Skeletal muscle tissue (tissue), 3 donors: ENCODE measurements at regions not wholly inside any gene's neighbourhood (a gene's known extent, or its start where the extent isn't known, plus 50 kb on each side); places are given as distances from the start of the nearest gene placed in this dataset.

ENCODE experiments used
- H3K27ac ChIP-seq: one replicate; pipeline ENCODE4 v1.7.0; 2013; ENCODE audit warnings: mild to moderate bottlenecking, low read depth, low read length, inconsistent platforms
- H3K27me3 ChIP-seq, 3 donors: one replicate each; pipeline ENCODE4 v1.7.0; 2013; ENCODE audit warnings: low read length in 3 of 3; ENCODE audit not compliant: control insufficient read depth in 3 of 3, insufficient read depth in 3 of 3
- H3K36me3 ChIP-seq, 3 donors: one replicate each; pipeline ENCODE4 v1.7.0; 2013; ENCODE audit warnings: low read length in 3 of 3; ENCODE audit not compliant: control insufficient read depth in 3 of 3, insufficient read depth in 3 of 3
- H3K4me1 ChIP-seq, 3 donors: one replicate each; pipeline ENCODE4 v1.7.0; 2013; ENCODE audit warnings: low read length in 3 of 3, mild to moderate bottlenecking in 3 of 3; ENCODE audit not compliant: control insufficient read depth in 3 of 3, insufficient read depth in 3 of 3
- H3K4me3 ChIP-seq, 3 donors: one replicate each; pipeline ENCODE4 v1.7.0; 2013; ENCODE audit warnings: low read length in 3 of 3
- H3K9ac ChIP-seq, 3 donors: one replicate each; pipeline ENCODE4 v1.7.0; 2013; ENCODE audit warnings: low read length in 3 of 3, mild to moderate bottlenecking in 3 of 3, moderate library complexity in 2 of 3, low read depth in 1 of 3
- H3K9me3 ChIP-seq, 3 donors: one replicate each; pipeline ENCODE4 v1.7.0; 2013; ENCODE audit warnings: low read length in 3 of 3; ENCODE audit not compliant: control insufficient read depth in 3 of 3
- donor health status: Osteomylitis.

DNA sequence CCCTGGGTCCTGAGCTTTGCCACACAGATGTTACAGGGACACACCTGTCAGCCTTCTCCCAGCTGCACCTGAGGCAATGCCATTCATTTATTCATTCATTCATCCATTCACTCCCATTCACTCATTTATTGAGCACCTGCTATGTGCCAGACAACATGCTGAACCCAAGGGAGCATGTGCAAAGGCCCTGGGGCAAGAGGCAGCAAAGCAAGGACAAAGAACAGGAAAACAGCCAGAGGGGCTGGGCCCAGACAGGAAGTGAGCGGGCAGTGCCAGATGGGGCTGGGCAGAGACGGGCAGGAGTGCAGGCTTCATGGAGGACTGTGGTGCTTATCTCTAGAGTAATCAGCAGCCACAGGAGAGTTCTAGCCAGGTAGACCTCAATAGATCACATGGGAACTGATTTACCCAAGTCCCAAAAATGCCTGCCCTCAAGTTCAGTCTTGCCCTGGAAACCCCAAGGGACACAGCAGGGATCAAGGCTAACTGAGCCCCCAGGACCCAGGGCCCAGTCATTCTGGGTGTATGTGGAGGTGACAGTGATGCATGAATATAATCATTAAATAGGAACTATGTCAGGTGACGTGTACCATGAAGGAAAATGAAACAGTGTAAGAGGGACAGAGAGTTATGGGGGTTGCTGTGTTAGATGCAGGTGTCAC lies 530.3 kb downstream of the MATN1 start:
- Histone ChIP-seq H3K36me3 (no peaks in the 10 kb centered on the region), H3K9me3 (no peaks in the 10 kb centered on the region), H3K4me1 (peaks cover 0 to 8% (median 0%) of the 10 kb centered on the region in 3 donors), H3K27me3 (peaks cover 0 to 19% (median 18%) of the 10 kb centered on the region in 3 donors), H3K27ac (no peak overlapping the region), H3K9ac (no peak overlapping the region), H3K4me3 (no peak overlapping the region)

DNA sequence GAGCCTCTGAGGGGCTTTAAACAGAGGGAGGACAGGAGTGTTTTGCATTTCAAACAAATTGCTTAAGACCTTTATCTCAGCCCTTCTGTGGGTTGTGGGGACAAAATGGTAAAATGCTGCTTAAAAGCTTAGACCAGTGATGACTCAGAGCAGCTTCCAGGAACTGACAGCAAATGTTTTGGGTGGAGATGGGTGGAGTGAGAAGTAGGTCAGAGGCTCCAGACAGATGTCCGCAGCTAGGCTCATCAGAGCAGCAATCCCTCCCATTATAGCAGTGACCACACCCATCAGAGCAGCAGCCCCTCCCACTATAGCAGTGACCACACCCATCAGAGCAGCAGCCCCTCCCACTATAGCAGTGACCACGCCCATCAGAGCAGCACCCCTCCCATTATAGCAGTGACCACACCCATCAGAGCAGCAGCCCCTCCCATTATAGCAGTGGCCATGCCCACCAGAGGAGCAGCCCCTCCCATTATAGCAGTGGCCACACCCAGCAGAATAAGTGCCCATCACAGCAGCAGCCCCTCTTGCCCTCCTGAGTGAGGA lies 532.2 kb downstream of the MATN1 start:
- no peak overlapping the region for H3K4me3 ChIP-seq
- peak overlapping the region; percentile 55 for H3K27ac ChIP-seq
- H3K9ac ChIP-seq: no peak overlapping the region
- peaks cover 0 to 8% (median 0%) of the 10 kb centered on the region in 3 donors for H3K4me1 ChIP-seq
- peaks cover 4 to 28% (median 12%) of the 10 kb centered on the region in 3 donors for H3K27me3 ChIP-seq
- H3K36me3 ChIP-seq: no peaks in the 10 kb centered on the region
- no peaks in the 10 kb centered on the region for H3K9me3 ChIP-seq

DNA sequence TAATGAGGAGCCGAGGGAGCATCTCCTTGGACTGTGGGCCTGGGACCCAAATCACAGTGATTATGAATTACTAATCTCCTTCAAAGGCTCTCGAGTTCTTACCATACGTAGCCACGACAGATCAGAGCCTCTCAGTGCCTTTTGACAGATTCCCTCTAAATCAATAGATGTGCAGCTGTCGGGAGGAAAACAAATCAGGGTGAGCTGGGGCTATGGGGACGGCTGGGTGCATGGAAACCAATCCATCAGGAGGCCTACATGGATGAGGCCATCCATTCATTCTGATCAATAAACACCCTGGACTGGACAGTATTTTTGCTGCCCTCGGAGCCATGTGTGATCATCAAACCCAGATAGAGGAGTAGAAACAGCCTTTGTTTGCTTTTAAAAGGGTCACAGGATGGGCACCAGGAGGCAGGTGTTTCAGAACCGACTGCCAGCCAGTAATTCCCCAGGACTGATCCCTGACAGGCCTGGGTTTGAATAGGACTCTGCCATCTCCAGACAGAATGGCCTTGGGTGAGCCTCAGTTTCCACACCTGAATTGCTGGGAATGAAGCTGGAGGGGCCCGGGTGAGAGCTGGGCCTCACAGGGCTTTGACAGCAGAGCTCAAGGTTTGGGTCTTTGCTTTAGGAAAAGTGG lies 532.8 kb downstream of the MATN1 start:
- Histone ChIP-seq H3K9me3 (no peaks in the 10 kb centered on the region), H3K36me3 (no peaks in the 10 kb centered on the region), H3K27ac (peak overlapping the region; percentile 55), H3K4me1 (peaks cover 0 to 8% (median 0%) of the 10 kb centered on the region in 3 donors), H3K4me3 (no peak overlapping the region), H3K27me3 (peaks cover 8 to 23% (median 15%) of the 10 kb centered on the region in 3 donors), H3K9ac (no peak overlapping the region)

DNA sequence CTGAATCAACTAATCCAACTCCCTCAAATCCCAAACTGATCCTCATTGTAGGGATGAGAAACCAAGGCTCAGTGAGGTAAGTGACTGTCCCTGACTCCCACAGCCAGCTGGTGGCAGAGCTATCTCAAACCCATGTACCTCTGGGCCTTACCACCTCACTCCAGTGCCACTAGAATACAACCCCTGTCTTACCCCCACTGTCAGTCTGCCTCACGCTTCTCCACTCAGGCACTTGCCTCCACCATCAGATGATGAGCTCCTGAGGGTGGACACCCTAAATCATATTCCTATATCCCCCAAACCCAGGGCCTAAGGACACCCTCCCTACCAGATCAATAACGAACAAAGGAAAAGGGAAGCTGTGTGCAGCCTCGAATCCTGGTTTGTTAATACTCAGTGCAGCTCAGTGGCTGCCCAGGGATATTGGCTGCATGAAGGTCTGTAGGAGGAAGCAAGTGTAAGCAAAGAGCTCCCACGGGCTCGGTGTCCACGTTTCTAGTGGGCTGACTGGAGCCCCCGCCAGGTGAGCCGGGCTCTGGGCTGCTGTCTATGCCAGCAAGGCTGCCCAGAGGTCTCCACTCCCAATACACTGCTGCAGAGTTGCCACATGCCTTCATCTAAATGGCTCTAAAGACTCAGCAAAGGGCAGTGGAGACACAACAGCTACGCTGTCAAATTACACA lies 533.4 kb downstream of the MATN1 start:
- Histone ChIP-seq H3K4me3 (no peak overlapping the region), H3K9ac (no peak overlapping the region), H3K27ac (no peak overlapping the region), H3K36me3 (no peaks in the 10 kb centered on the region), H3K9me3 (no peaks in the 10 kb centered on the region), H3K27me3 (peaks cover 8 to 25% (median 16%) of the 10 kb centered on the region in 3 donors), H3K4me1 (peaks cover 0 to 8% (median 0%) of the 10 kb centered on the region in 3 donors)

DNA sequence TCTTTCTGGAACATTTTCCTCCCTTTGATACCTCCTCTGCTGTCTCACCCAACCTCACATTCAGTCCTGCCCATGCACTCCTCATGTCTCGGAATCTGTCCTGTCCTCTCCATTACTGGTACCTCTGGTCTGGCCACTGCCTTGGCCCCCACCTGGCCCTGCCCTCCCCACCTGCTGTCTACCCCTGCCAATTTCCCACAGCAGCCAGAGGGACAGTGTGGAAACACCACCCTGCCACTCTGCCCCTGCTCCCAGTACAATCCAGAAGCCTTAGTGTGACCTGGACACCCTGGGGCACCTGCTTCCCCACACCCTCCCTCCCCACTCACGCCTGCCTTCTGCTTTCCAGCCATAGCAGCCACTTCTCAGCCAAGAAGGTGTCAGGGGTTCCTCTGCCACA lies 534.4 kb downstream of the MATN1 start:
- Histone ChIP-seq H3K4me1 (peaks cover 0 to 8% (median 0%) of the 10 kb centered on the region in 3 donors), H3K27me3 (peaks cover 8 to 26% (median 16%) of the 10 kb centered on the region in 3 donors), H3K9ac (no peak overlapping the region), H3K9me3 (no peaks in the 10 kb centered on the region), H3K4me3 (no peak overlapping the region), H3K36me3 (no peaks in the 10 kb centered on the region), H3K27ac (no peak overlapping the region)

DNA sequence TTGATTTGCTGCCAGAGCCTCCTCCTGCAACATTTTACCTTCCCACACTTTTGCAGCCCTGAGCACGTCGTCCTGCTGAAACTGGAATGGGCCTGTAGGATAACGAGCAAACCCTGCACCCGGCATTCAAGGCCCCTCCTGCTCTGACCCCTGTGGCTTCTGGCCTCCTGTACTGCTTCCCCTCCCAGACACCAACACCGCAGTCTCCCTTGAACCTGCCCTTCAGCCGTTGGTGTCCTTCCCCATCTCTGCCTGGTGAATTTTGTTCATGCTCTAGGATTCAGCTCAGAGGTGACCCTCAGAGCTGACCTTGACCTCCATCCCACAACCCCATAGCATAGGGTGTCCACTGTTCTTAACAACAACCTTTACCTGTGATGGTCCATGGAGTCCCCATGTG lies 535.1 kb downstream of the MATN1 start:
- Histone ChIP-seq H3K4me1 (peaks cover 0 to 8% (median 0%) of the 10 kb centered on the region in 3 donors), H3K36me3 (no peaks in the 10 kb centered on the region), H3K27ac (no peak overlapping the region), H3K9me3 (no peaks in the 10 kb centered on the region), H3K9ac (no peak overlapping the region), H3K4me3 (no peak overlapping the region), H3K27me3 (peaks cover 8 to 26% (median 16%) of the 10 kb centered on the region in 3 donors)

DNA sequence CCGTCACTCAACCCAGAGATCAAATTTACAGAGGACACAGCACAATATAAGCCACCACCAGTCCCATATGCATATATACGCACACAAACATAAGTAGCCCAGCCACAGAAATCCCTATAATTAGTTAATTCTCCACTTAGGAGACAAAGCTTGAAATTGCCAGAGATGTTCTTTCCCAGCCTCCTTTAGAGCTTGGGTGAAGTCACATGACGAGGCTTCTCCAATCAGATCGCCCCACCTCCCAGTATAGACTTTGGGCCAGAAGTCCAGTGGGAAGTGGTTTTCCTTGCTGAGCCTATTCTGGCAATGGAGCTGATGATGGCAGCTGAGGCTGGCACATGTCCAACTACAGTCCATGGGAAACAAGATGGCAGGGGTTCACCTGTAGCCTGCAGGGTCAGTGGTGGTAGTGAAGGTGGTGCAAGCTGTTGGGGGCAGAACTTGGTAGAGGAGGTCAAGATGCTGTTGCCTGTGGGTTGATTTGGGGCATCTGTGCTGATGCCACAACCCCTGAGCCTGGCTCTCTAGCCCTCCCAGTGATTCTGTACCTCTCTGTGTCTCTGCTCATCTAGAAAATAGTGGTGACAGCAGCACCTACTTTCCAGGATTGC lies 535.9 kb downstream of the MATN1 start:
- Histone ChIP-seq H3K4me3 (no peak overlapping the region), H3K27me3 (peaks cover 8 to 26% (median 16%) of the 10 kb centered on the region in 3 donors), H3K4me1 (peaks cover 0 to 8% (median 0%) of the 10 kb centered on the region in 3 donors), H3K36me3 (no peaks in the 10 kb centered on the region), H3K9me3 (no peaks in the 10 kb centered on the region), H3K27ac (no peak overlapping the region), H3K9ac (no peak overlapping the region)

DNA sequence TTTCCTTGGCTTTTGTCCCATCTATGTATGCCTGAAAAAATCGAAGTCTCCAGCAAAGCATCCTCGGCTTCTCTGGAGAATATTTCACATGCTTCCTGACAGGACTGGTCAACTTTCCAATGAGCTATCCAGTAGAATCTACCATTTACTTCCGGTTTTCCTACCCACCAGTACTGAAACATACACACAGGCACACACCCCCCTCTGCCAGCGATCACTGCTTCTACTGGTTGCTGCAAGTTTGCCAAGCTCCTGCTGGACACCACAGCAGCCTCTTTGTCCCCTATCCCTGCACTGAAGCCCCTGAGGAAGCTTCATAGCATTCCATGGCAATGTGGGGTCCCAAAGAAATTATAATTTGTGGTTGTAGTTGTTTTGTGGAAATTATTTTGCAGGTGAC lies 536.8 kb downstream of the MATN1 start:
- Histone ChIP-seq H3K36me3 (no peaks in the 10 kb centered on the region), H3K4me3 (no peak overlapping the region), H3K27me3 (peaks cover 8 to 26% (median 16%) of the 10 kb centered on the region in 3 donors), H3K27ac (no peak overlapping the region), H3K4me1 (peaks cover 0 to 8% (median 0%) of the 10 kb centered on the region in 3 donors), H3K9ac (no peak overlapping the region), H3K9me3 (no peaks in the 10 kb centered on the region)

DNA sequence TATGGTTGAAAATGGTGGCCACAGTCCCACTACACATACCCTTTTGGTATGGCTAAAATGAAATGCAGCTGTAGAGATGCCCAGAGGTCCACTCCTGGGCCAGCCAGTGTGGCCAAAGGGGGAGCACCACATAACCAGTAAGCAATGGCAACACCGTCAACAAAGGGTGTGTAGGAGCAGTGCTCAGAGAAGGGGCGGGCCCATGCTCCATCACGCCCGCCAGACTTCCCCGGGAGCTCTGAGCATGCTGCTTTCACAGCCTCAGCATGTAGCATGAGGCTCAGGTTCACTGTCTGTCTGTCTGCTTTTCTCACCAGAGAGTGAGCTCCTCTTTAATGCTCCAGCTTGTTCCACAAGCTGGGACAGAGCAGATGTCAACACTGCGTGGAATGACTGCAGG lies 537.6 kb downstream of the MATN1 start:
- no peak overlapping the region for H3K27ac ChIP-seq
- no peaks in the 10 kb centered on the region for H3K9me3 ChIP-seq
- no peak overlapping the region for H3K4me3 ChIP-seq
- peaks cover 8 to 23% (median 16%) of the 10 kb centered on the region in 3 donors for H3K27me3 ChIP-seq
- H3K9ac ChIP-seq: no peak overlapping the region
- no peaks in the 10 kb centered on the region for H3K36me3 ChIP-seq
- peaks cover 0 to 5% (median 0%) of the 10 kb centered on the region in 3 donors for H3K4me1 ChIP-seq
